OCI-LY3 (cell line): ENCODE measurements at regions not wholly inside any gene's neighbourhood (a gene's known extent, or its start where the extent isn't known, plus 50 kb on each side); places are given as distances from the start of the nearest gene placed in this dataset.

Source experiments
- EZH2phosphoT487 ChIP-seq: fragments of 200-600 bp; shearing (Covaris generic); IDR thresholded peaks from 2 replicates; pipeline ENCODE4 v1.6.1; 2018; ENCODE audit warnings: antibody characterized with exemption, mixed run types, low read depth
- TF ChIP-seq, protein P1 (sequence below): fragments of 200-600, 300-600 bp; sonication (generic); IDR thresholded peaks from 2 replicates; pipeline ENCODE4 v1.5.1; 2014; ENCODE audit warnings: antibody characterized with exemption, low read length, low read depth

DNA sequence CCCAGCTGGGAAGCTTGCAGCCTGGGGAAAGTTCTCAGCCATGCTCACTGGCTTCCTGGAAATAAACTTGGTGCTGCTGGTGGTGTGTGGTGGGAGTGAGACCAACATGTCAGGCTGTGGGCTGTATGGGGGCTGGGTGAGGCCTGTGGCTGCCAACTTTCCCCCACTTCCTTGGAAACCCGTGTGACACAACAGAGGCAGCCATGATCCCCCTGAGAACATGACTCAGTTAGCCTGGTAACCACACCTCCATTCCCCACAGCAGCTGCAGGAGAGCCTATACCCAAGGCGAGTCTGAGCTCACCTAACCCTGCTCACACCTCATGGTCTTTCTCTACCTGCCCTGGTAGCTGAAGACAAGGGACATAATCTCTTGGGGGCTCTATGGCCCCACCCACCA lies 72.7 kb upstream of the RGMB start:
- TF ChIP-seq, protein P1, sequence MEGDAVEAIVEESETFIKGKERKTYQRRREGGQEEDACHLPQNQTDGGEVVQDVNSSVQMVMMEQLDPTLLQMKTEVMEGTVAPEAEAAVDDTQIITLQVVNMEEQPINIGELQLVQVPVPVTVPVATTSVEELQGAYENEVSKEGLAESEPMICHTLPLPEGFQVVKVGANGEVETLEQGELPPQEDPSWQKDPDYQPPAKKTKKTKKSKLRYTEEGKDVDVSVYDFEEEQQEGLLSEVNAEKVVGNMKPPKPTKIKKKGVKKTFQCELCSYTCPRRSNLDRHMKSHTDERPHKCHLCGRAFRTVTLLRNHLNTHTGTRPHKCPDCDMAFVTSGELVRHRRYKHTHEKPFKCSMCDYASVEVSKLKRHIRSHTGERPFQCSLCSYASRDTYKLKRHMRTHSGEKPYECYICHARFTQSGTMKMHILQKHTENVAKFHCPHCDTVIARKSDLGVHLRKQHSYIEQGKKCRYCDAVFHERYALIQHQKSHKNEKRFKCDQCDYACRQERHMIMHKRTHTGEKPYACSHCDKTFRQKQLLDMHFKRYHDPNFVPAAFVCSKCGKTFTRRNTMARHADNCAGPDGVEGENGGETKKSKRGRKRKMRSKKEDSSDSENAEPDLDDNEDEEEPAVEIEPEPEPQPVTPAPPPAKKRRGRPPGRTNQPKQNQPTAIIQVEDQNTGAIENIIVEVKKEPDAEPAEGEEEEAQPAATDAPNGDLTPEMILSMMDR, result no peak
- no peak for TF ChIP-seq EZH2phosphoT487
